ENCODE measurements at regions not wholly inside any gene's neighbourhood (a gene's known extent, or its start where the extent isn't known, plus 50 kb on each side); places are given as distances from the start of the nearest gene placed in this dataset.

DNA sequence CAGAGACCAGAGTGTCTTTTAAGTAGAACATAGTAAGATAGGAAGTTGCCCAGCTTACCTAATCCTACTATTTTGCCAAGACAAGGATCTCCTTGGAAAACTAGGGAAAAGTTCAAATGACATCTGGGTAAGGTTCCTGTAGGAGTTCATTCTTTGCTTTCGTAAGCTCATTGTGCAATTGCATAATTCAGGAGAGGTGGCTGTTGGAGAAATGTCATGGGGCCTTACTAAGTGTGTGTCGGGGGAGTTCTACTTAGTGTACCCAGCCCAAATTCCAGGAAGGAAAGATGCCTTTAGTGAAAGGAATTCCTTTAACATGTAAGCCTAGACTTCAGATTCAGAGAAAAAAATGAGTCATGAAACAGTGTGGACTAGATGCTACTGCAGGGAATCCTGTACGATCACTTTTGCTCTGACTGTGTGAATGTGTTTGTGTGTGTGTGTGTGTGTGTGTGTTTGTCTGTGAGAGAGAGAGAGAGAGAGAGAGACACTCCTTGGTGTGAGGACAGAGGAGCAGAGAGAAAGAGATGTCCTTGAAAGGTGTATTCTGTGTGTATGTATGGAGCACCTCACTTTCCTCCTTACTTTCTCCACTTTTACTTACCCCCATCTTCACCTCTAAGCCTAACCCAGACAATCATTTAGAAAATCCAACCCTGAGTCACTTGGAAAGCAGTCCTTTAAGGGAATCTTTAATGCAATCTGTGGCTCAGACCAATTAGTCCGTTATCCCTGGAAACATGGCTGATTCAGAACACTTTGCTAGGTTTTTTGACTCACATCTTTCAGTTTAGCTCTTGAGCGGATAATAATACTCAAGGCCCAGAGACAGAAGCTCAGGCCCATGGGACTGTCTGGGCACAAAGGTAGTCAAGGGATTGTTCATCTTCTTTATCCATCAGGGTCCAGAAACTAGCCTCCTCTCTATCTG is 114.5 kb upstream of the ACSL4 start:
- TF ChIP-seq CEBPB (IDR thresholded peaks at IDR 0.05) (peak; percentile 88 to 91), EP300 (IDR thresholded peaks at IDR 0.05) (peak; percentile 31 to 75; a peak in 2 of 5 replicates)
- TF ChIP-seq, protein P1, sequence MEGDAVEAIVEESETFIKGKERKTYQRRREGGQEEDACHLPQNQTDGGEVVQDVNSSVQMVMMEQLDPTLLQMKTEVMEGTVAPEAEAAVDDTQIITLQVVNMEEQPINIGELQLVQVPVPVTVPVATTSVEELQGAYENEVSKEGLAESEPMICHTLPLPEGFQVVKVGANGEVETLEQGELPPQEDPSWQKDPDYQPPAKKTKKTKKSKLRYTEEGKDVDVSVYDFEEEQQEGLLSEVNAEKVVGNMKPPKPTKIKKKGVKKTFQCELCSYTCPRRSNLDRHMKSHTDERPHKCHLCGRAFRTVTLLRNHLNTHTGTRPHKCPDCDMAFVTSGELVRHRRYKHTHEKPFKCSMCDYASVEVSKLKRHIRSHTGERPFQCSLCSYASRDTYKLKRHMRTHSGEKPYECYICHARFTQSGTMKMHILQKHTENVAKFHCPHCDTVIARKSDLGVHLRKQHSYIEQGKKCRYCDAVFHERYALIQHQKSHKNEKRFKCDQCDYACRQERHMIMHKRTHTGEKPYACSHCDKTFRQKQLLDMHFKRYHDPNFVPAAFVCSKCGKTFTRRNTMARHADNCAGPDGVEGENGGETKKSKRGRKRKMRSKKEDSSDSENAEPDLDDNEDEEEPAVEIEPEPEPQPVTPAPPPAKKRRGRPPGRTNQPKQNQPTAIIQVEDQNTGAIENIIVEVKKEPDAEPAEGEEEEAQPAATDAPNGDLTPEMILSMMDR (IDR thresholded peaks at IDR 0.05): no peak
- TF ChIP-seq, protein P2, sequence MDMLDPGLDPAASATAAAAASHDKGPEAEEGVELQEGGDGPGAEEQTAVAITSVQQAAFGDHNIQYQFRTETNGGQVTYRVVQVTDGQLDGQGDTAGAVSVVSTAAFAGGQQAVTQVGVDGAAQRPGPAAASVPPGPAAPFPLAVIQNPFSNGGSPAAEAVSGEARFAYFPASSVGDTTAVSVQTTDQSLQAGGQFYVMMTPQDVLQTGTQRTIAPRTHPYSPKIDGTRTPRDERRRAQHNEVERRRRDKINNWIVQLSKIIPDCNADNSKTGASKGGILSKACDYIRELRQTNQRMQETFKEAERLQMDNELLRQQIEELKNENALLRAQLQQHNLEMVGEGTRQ (IDR thresholded peaks at IDR 0.05): no peak
